ENCODE measurements at regions not wholly inside any gene's neighbourhood (a gene's known extent, or its start where the extent isn't known, plus 50 kb on each side); places are given as distances from the start of the nearest gene placed in this dataset.
A peak's percentile ranks its signal among the peaks of the same experiment; 100 is the strongest.

GRCh38 chr9:99489060-99489413 is 267.0 kb downstream of the SEC61B start:
- no peak overlapping the region for H2BK12ac ChIP-seq (ENCODE audit: insufficient read length, low read depth, low read length)
- no peak overlapping the region; the same call in 1 of the 2 replicates for H3K14ac ChIP-seq (ENCODE audit: insufficient read depth, low read length)
- no peak overlapping the region for H3K27ac ChIP-seq (ENCODE audit: insufficient read length, low read depth, low read length)
- H3K18ac ChIP-seq (ENCODE audit: insufficient read length, low read depth, low read length): no peak overlapping the region
- no peak overlapping the region for H2AFZ ChIP-seq (ENCODE audit: low read length)
- no peak overlapping the region for H2BK5ac ChIP-seq (ENCODE audit: insufficient read length, low read length)
- no peak for DNase-seq
- H4K5ac ChIP-seq (ENCODE audit: insufficient read length, low read depth, low read length): no peak overlapping the region
- no peak overlapping the region for H3K23ac ChIP-seq (ENCODE audit: insufficient read length, low read depth, low read length)
- no peak overlapping the region for H2BK20ac ChIP-seq (ENCODE audit: low read depth, low read length, poor library complexity, severe bottlenecking)
- H3K27me3 ChIP-seq (ENCODE audit: insufficient read depth, low read length): no peaks in the 10 kb centered on the region
- H3K9me3 ChIP-seq (ENCODE audit: control insufficient read depth, low read depth, low read length): no peaks in the 10 kb centered on the region
- no peak overlapping the region for H4K8ac ChIP-seq (replicated peaks; ENCODE audit: insufficient read length, low read depth, low read length)
- TF ChIP-seq CTCF (conservative IDR thresholded peaks at IDR 0.05): no peak
- no peak overlapping the region for H3K56ac ChIP-seq (ENCODE audit: insufficient read length, low read depth, low read length)
- H3K4me1 ChIP-seq (ENCODE audit: insufficient read depth, low read length): peaks cover 11% of the 10 kb centered on the region
- H2BK15ac ChIP-seq (ENCODE audit: low read depth, low read length): no peak overlapping the region
- H3K4ac ChIP-seq (ENCODE audit: low read depth, low read length): no peak overlapping the region
- Mint-ChIP-seq H3K36me3 (ENCODE audit: insufficient read depth in 1 of 3, low read depth in 3 of 3) (no peaks in the 10 kb centered on the region), H3K27ac (peak overlapping the region in 1 of 3 experiments; percentile 50; a peak in 2 of 7 replicates), H3K4me1 (peaks cover 33 to 45% of the 10 kb centered on the region in 2 experiments), H3K27me3 (ENCODE audit: low read depth) (peaks cover 5% of the 10 kb centered on the region), H3K9me3 (no peaks in the 10 kb centered on the region), H3K4me3 (no peak overlapping the region)
- H3T11ph ChIP-seq (ENCODE audit: low read length): no peak overlapping the region
- H4K91ac ChIP-seq (ENCODE audit: insufficient read length, low read depth, low read length): no peak overlapping the region
- H2AK5ac ChIP-seq (ENCODE audit: insufficient read length, low read length): no peak overlapping the region
- no peak overlapping the region for H3K9ac ChIP-seq (ENCODE audit: extremely low read depth, insufficient read length, low read length)
- no peak overlapping the region for H3K4me2 ChIP-seq (ENCODE audit: insufficient read depth, insufficient read length, low read length)
- no peaks in the 10 kb centered on the region for H3K79me1 ChIP-seq (ENCODE audit: insufficient read depth, low read depth, low read length, poor library complexity, severe bottlenecking)
- no peaks in the 10 kb centered on the region for H4K20me1 ChIP-seq (ENCODE audit: control insufficient read depth, insufficient read depth, insufficient read length)
- H2BK120ac ChIP-seq (ENCODE audit: low read depth, low read length, poor library complexity, severe bottlenecking): no peak overlapping the region
- no peaks in the 10 kb centered on the region for H3K79me2 ChIP-seq (ENCODE audit: insufficient read depth, low read length)
- no peaks in the 10 kb centered on the region for H3K23me2 ChIP-seq (ENCODE audit: insufficient read length, low read depth, low read length, poor library complexity, severe bottlenecking)
